Fibroblast of skin of left biceps (primary cell): ENCODE measurements at regions not wholly inside any gene's neighbourhood (a gene's known extent, or its start where the extent isn't known, plus 50 kb on each side); places are given as distances from the start of the nearest gene placed in this dataset.
"Not testable (repeated sequence)": the region's sequence is repeated elsewhere in the genome, so short reads cannot be mapped to it uniquely, and the experiment has no call there.

ENCODE experiments used
- DNase-seq, 2 experiments: peaks; one replicate each; pipeline ENCODE4 v3.0.0-alpha.2; 2013; ENCODE audit warnings: low read depth in 2 of 2

- no peak for DNase-seq
Observed at GRCh38 chr7:113307147-113307546, 188.8 kb upstream of the SMIM30 start.

- no peak for DNase-seq
Observed at GRCh38 chr7:113306302-113306701, 187.9 kb upstream of the SMIM30 start.

- DNase-seq: no peak
Observed at GRCh38 chr7:113304104-113304503, 185.8 kb upstream of the SMIM30 start.

GRCh38 chr7:113303388-113303787, 185.0 kb upstream of the SMIM30 start:
- DNase-seq: not testable (repeated sequence)

- no peak for DNase-seq
Observed at GRCh38 chr7:113301983-113302382, 183.6 kb upstream of the SMIM30 start.

GRCh38 chr7:113301141-113301540, 182.8 kb upstream of the SMIM30 start:
- DNase-seq: no peak

GRCh38 chr7:113299748-113300147, 181.4 kb upstream of the SMIM30 start:
- no peak for DNase-seq

- no peak for DNase-seq
Observed at GRCh38 chr7:113298501-113298900, 180.1 kb upstream of the SMIM30 start.

- DNase-seq: no peak
Observed at GRCh38 chr7:113294750-113295149, 176.4 kb upstream of the SMIM30 start.

GRCh38 chr7:113292105-113292504, 173.8 kb upstream of the SMIM30 start:
- DNase-seq: no peak

- no peak for DNase-seq
Observed at GRCh38 chr7:113291058-113291457, 172.7 kb upstream of the SMIM30 start.

- DNase-seq: peak in 1 of 2 experiments; percentile 4
Observed at GRCh38 chr7:113289140-113289740, 170.9 kb upstream of the SMIM30 start.

GRCh38 chr7:113285411-113285810, 167.1 kb upstream of the SMIM30 start:
- DNase-seq: no peak

GRCh38 chr7:113283861-113284260, 165.5 kb upstream of the SMIM30 start:
- DNase-seq: peak in 1 of 2 experiments; percentile 2

- no peak for DNase-seq
Observed at GRCh38 chr7:113282875-113283274, 164.5 kb upstream of the SMIM30 start.

GRCh38 chr7:113281223-113281622, 162.9 kb upstream of the SMIM30 start:
- DNase-seq: no peak

- no peak for DNase-seq
Observed at GRCh38 chr7:113279256-113279655, 160.9 kb upstream of the SMIM30 start.

- DNase-seq: no peak
Observed at GRCh38 chr7:113270790-113271189, 152.4 kb upstream of the SMIM30 start.

- not testable (repeated sequence) for DNase-seq
Observed at GRCh38 chr7:113269592-113269991, 151.2 kb upstream of the SMIM30 start.

GRCh38 chr7:113268757-113269156, 150.4 kb upstream of the SMIM30 start:
- DNase-seq: no peak

- no peak for DNase-seq
Observed at GRCh38 chr7:113267885-113268284, 149.5 kb upstream of the SMIM30 start.

- no peak for DNase-seq
Observed at GRCh38 chr7:113267271-113267670, 148.9 kb upstream of the SMIM30 start.

- no peak for DNase-seq
Observed at GRCh38 chr7:113263749-113264148, 145.4 kb upstream of the SMIM30 start.

- not testable (repeated sequence) for DNase-seq
Observed at GRCh38 chr7:113263215-113263742, 144.9 kb upstream of the SMIM30 start.
